Putamen (tissue), 1 donor: ENCODE measurements at regions not wholly inside any gene's neighbourhood (a gene's known extent, or its start where the extent isn't known, plus 50 kb on each side); places are given as distances from the start of the nearest gene placed in this dataset.
"Not testable (repeated sequence)": the region's sequence is repeated elsewhere in the genome, so short reads cannot be mapped to it uniquely, and the experiment has no call there.

Experiments used
- DNase-seq: peaks from one replicate; pipeline ENCODE4 v3.0.0-alpha.2; 2016; ENCODE audit warnings: low spot score

- DNase-seq = no peak
Measured at GRCh38 chr12:25424211-25424731, 128.8 kb downstream of the LMNTD1 start.

GRCh38 chr12:25423355-25424050, 129.6 kb downstream of the LMNTD1 start:
- no peak for DNase-seq

- DNase-seq = no peak
Measured at GRCh38 chr12:25422241-25422640, 130.8 kb downstream of the LMNTD1 start.

- DNase-seq = no peak
Measured at GRCh38 chr12:25421651-25422167, 131.4 kb downstream of the LMNTD1 start.

- no peak for DNase-seq
Measured at GRCh38 chr12:25420116-25420515, 133.0 kb downstream of the LMNTD1 start.

- no peak for DNase-seq
Measured at GRCh38 chr12:25419595-25419994, 133.5 kb downstream of the LMNTD1 start.

- DNase-seq = no peak
Measured at GRCh38 chr12:25417071-25417470, 136.0 kb downstream of the LMNTD1 start.

GRCh38 chr12:25416516-25416915, 136.6 kb downstream of the LMNTD1 start:
- no peak for DNase-seq

- DNase-seq = no peak
Measured at GRCh38 chr12:25415004-25415403, 138.1 kb downstream of the LMNTD1 start.

- DNase-seq = no peak
Measured at GRCh38 chr12:25412735-25413134, 140.3 kb downstream of the LMNTD1 start.

GRCh38 chr12:25404955-25405354, 148.1 kb downstream of the LMNTD1 start:
- DNase-seq = no peak

GRCh38 chr12:25401547-25402345, 151.0 kb upstream of the KRAS start:
- DNase-seq = no peak

GRCh38 chr12:25397001-25397400, 146.3 kb upstream of the KRAS start:
- DNase-seq = no peak

- DNase-seq = no peak
Measured at GRCh38 chr12:25395227-25395626, 144.5 kb upstream of the KRAS start.

- DNase-seq = not testable (repeated sequence)
Measured at GRCh38 chr12:25394775-25395174, 144.0 kb upstream of the KRAS start.

GRCh38 chr12:25394025-25394424, 143.3 kb upstream of the KRAS start:
- DNase-seq = no peak

- DNase-seq = not testable (repeated sequence)
Measured at GRCh38 chr12:25391346-25391745, 140.6 kb upstream of the KRAS start.

- DNase-seq = no peak
Measured at GRCh38 chr12:25388183-25388582, 137.5 kb upstream of the KRAS start.

- DNase-seq = no peak
Measured at GRCh38 chr12:25387732-25388050, 137.0 kb upstream of the KRAS start.

- peak; percentile 86 for DNase-seq
Measured at GRCh38 chr12:25386831-25387731, 136.4 kb upstream of the KRAS start.

- no peak for DNase-seq
Measured at GRCh38 chr12:25384893-25385248, 134.1 kb upstream of the KRAS start.
